K562 (cell line): ENCODE measurements at regions not wholly inside any gene's neighbourhood (a gene's known extent, or its start where the extent isn't known, plus 50 kb on each side); places are given as distances from the start of the nearest gene placed in this dataset.
A peak's percentile ranks its signal among the peaks of the same experiment; 100 is the strongest.
"Not testable (repeated sequence)": the region's sequence is repeated elsewhere in the genome, so short reads cannot be mapped to it uniquely, and the experiment has no call there.

Experiments used
- ATAC-seq: fragments of 200-7000 bp; cut with Tn5 transposase; 3 replicates; pipeline ENCODE4 v1.9.1; 2020; ENCODE audit warnings: moderate library complexity
- BruUV-seq: library from RNA; stranded (reverse); fragments of 400-500 nt; replicated peaks from 2 replicates; lab custom pipeline; 2021; lab: Mats Ljungman, UMichigan
- CTCF ChIA-PET: fragments of 300-600 bp; formaldehyde crosslinking; extraction: SDS; loops from one replicate; lab custom pipeline; 2021; ENCODE audit warnings: low intra/inter-chr PET ratio; lab: Yijun Ruan, JAX
- POLR2A ChIA-PET: fragments of 300-600, 350-650 bp; sonication (Branson Sonifier 250); formaldehyde crosslinking; extraction: SDS; loops from one replicate; lab custom pipeline; 2021; ENCODE audit warnings: antibody characterized with exemption, inconsistent platforms; lab: Yijun Ruan, JAX
- DNase-seq, 4 experiments: peaks; one replicate each; pipeline versions ENCODE4 v3.0.0 to v3.0.0-alpha.2; 2011 to 2018; ENCODE audit warnings: low spot score in 3 of 4, mixed read lengths in 3 of 4; ENCODE audit errors: extremely low read depth in 1 of 4
- FAIRE-seq: peaks from 2 replicates; lab custom pipeline; 2011; peaks lifted over from hg19 to GRCh38; lab: Jason Lieb, UNC
- H2AFZ ChIP-seq: 2 replicates; pipeline ENCODE4 v1.6.0; 2011; ENCODE audit warnings: low read depth, low read length, control low read depth, inconsistent platforms
- H3K27ac ChIP-seq: fragments of 200-600 bp; 3 replicates; pipeline ENCODE4 v1.8.0; 2011; ENCODE audit warnings: low read depth, mild to moderate bottlenecking, control low read depth, inconsistent platforms, low read length, moderate library complexity, mixed read lengths; ENCODE audit errors: extremely low read depth
- H3K27me3 ChIP-seq, 2 experiments: fragments of 300-600 bp in 1 of 2; 2 replicates in 1 of 2; 3 replicates in 1 of 2; pipeline versions ENCODE4 v1.6.0 to v1.8.0; 2011; ENCODE audit warnings: inconsistent platforms in 2 of 2, low read length in 2 of 2, mild to moderate bottlenecking in 1 of 2, mixed read lengths in 1 of 2, moderate library complexity in 1 of 2; ENCODE audit not compliant: control insufficient read depth in 2 of 2, insufficient read depth in 2 of 2
- H3K36me3 ChIP-seq: fragments of 300-600 bp; 3 replicates; pipeline ENCODE4 v1.8.0; 2011; ENCODE audit warnings: mild to moderate bottlenecking, low read length, inconsistent platforms; ENCODE audit not compliant: control insufficient read depth, insufficient read depth
- H3K4me1 ChIP-seq, 2 experiments: fragments of 200-600 bp in 1 of 2; replicated peaks in 1 of 2; 2 replicates in 1 of 2; 3 replicates in 1 of 2; pipeline versions ENCODE4 v1.5.1 to v1.8.0; 2011; ENCODE audit warnings: inconsistent platforms in 2 of 2, low read length in 2 of 2, mild to moderate bottlenecking in 1 of 2, mixed read lengths in 1 of 2, moderate library complexity in 1 of 2; ENCODE audit not compliant: control insufficient read depth in 2 of 2, insufficient read depth in 2 of 2
- H3K4me2 ChIP-seq: 2 replicates; pipeline ENCODE4 v1.6.1; 2011; ENCODE audit warnings: low read length, control low read depth, inconsistent platforms, mixed read lengths; ENCODE audit not compliant: insufficient read depth
- H3K4me3 ChIP-seq: fragments of 200-600 bp; sonication (generic), shearing (Covaris generic); 2 replicates; pipeline ENCODE4 v1.5.1; 2016; ENCODE audit warnings: control low read depth, inconsistent platforms
- H3K79me2 ChIP-seq: fragments of 200-600 bp; 3 replicates; pipeline ENCODE4 v1.8.0; 2011; ENCODE audit warnings: low read length, inconsistent platforms; ENCODE audit not compliant: control insufficient read depth, insufficient read depth
- H3K9ac ChIP-seq, 2 experiments: 2 replicates each; pipeline versions ENCODE4 v1.6.0 to v1.6.1; 2011; ENCODE audit warnings: low read depth in 2 of 2, low read length in 2 of 2, control low read depth in 1 of 2, inconsistent platforms in 1 of 2, mild to moderate bottlenecking in 1 of 2, mixed read lengths in 1 of 2; ENCODE audit not compliant: insufficient read depth in 1 of 2
- H3K9me1 ChIP-seq: one replicate; pipeline ENCODE4 v1.6.0; 2011; ENCODE audit warnings: inconsistent platforms, mild to moderate bottlenecking, low read length, moderate library complexity; ENCODE audit not compliant: control insufficient read depth, insufficient read depth
- H3K9me3 ChIP-seq: replicated peaks from 2 replicates; pipeline ENCODE4 v1.5.1; 2011; ENCODE audit warnings: low read depth, low read length, inconsistent platforms; ENCODE audit not compliant: control insufficient read depth, insufficient read depth
- H4K20me1 ChIP-seq: replicated peaks from 2 replicates; pipeline ENCODE4 v1.6.1; 2011; ENCODE audit warnings: low read length, inconsistent platforms, mixed read lengths; ENCODE audit not compliant: control insufficient read depth, insufficient read depth
- FOXA3 ChIP-seq, 2 experiments: fragments of 450-650 bp in 1 of 2; sonication (generic) in 1 of 2; formaldehyde crosslinking; IDR thresholded peaks in 1 of 2; conservative IDR thresholded peaks in 1 of 2; 2 replicates each; pipeline versions ENCODE4 v1.4.0 to v1.8.0; 2020 to 2022; ENCODE audit warnings: mild to moderate bottlenecking in 2 of 2, missing genetic modification reagents in 1 of 2
- WGBS: fragments of 100-300 bp; shearing (Covaris generic); methylation state at CpG from one replicate; pipeline ENCODE4 v1.1.6; 2016; ENCODE audit warnings: low coverage, mixed read lengths; ENCODE audit not compliant: insufficient coverage; ENCODE audit errors: missing lambda C conversion rate; 5-methylcytosine and 5-hydroxymethylcytosine counted together
- in situ Hi-C: fragments of 300-500 bp; cut with MboI; formaldehyde crosslinking; loops from 4 replicates; pipeline ENCODE4 v1.15.0; 2018; ENCODE audit warnings: inconsistent platforms, mixed read lengths
- intact Hi-C: fragments of 100-400 bp; cut with micrococcal nuclease; formaldehyde crosslinking; loops from 2 replicates; pipeline ENCODE4 v1.14.2; 2022
- TF ChIP-seq, protein P1 (sequence below), 2 experiments: fragments of 450-650 bp; IDR thresholded peaks; 2 replicates each; pipeline ENCODE4 v1.6.1; 2018; ENCODE audit warnings: mild to moderate bottlenecking in 2 of 2, low read depth in 1 of 2; ENCODE audit not compliant: partially characterized antibody in 2 of 2

DNA sequence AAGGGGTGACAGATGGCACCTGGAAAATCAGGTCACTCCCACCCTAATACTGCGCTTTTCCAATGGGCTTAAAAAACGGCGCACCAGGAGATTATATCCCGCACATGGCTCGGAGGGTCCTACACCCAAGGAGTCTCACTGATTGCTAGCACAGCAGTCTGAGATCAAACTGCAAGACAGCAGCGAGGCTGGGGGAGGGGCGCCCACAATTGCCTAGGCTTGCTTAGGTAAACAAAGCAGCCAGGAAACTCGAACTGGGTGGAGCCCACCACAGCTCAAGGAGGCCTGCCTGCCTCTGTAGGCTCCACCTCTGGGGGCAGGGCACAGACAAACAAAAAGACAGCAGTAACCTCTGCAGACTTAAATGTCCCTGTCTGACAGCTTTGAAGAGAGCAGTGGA lies 205.7 kb upstream of the HTR1E start:
- TF ChIP-seq FOXA3 (CRISPR knock-in tag; conservative IDR thresholded peaks at IDR 0.05 in 1 of 2, IDR thresholded peaks at IDR 0.05 in 1 of 2): 0 out of 4 replicates have a peak, but pooled peaks of 1 of the 2 experiments have one; percentile 28
- H2AFZ ChIP-seq: 0 out of 2 replicates have a peak overlapping the region, but pooled peaks have one; percentile 51
- FAIRE-seq, H4K20me1 ChIP-seq, ATAC-seq, H3K27me3 ChIP-seq, H3K4me2 ChIP-seq, H3K27ac ChIP-seq, H3K4me3 ChIP-seq, H3K4me1 ChIP-seq, intact Hi-C loops, in situ Hi-C loops, H3K9me3 ChIP-seq, H3K9ac ChIP-seq, CTCF ChIA-PET, H3K9me1 ChIP-seq, H3K79me2 ChIP-seq, BruUV-seq, H3K36me3 ChIP-seq: not testable (repeated sequence)
- WGBS: 4% methylated on average over 3 of the region's 8 CpGs
- peak in 1 of 4 experiments; percentile 25 for DNase-seq
- POLR2A ChIA-PET: interaction anchor here (0.8 kb wide), 1 partner anchor 604 kb away, joined by 3 read pairs; no protein-coding TSS in a partner anchor

DNA sequence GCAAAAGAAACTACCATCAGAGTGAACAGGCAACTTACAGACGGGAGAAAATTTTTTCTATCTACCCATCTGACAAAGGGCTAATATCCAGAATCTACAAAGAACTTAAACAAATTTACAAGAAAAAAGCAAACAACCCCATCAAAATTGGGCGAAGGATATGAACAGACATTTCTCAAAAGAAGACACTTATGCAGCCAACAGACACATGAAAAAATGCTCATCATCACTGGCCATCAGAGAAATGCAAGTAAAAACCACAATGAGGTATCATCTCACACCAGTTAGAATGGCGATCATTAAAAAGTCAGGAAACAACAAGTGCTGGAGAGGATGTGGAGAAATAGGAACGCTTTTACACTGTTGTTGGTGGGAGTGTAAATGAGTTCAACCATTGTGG lies 206.6 kb upstream of the HTR1E start:
- H4K20me1 ChIP-seq, in situ Hi-C loops, H3K9me1 ChIP-seq, FAIRE-seq, H3K4me2 ChIP-seq, DNase-seq, H3K9ac ChIP-seq, H3K36me3 ChIP-seq, ATAC-seq, H3K9me3 ChIP-seq, H3K27ac ChIP-seq, H3K4me3 ChIP-seq, H3K79me2 ChIP-seq, intact Hi-C loops, CTCF ChIA-PET, H2AFZ ChIP-seq, BruUV-seq, H3K4me1 ChIP-seq, H3K27me3 ChIP-seq, POLR2A ChIA-PET: not testable (repeated sequence)
- 24% methylated on average over 4 of the region's 4 CpGs for WGBS
- TF ChIP-seq, protein P1, sequence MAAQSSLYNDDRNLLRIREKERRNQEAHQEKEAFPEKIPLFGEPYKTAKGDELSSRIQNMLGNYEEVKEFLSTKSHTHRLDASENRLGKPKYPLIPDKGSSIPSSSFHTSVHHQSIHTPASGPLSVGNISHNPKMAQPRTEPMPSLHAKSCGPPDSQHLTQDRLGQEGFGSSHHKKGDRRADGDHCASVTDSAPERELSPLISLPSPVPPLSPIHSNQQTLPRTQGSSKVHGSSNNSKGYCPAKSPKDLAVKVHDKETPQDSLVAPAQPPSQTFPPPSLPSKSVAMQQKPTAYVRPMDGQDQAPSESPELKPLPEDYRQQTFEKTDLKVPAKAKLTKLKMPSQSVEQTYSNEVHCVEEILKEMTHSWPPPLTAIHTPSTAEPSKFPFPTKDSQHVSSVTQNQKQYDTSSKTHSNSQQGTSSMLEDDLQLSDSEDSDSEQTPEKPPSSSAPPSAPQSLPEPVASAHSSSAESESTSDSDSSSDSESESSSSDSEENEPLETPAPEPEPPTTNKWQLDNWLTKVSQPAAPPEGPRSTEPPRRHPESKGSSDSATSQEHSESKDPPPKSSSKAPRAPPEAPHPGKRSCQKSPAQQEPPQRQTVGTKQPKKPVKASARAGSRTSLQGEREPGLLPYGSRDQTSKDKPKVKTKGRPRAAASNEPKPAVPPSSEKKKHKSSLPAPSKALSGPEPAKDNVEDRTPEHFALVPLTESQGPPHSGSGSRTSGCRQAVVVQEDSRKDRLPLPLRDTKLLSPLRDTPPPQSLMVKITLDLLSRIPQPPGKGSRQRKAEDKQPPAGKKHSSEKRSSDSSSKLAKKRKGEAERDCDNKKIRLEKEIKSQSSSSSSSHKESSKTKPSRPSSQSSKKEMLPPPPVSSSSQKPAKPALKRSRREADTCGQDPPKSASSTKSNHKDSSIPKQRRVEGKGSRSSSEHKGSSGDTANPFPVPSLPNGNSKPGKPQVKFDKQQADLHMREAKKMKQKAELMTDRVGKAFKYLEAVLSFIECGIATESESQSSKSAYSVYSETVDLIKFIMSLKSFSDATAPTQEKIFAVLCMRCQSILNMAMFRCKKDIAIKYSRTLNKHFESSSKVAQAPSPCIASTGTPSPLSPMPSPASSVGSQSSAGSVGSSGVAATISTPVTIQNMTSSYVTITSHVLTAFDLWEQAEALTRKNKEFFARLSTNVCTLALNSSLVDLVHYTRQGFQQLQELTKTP (IDR thresholded peaks at IDR 0.05; ENCODE audit: low read depth in 1 of 2, partially characterized antibody in 2 of 2): peak in 1 of 2 experiments; percentile 90
